ENCODE measurements at regions not wholly inside any gene's neighbourhood (a gene's known extent, or its start where the extent isn't known, plus 50 kb on each side); places are given as distances from the start of the nearest gene placed in this dataset.

DNA sequence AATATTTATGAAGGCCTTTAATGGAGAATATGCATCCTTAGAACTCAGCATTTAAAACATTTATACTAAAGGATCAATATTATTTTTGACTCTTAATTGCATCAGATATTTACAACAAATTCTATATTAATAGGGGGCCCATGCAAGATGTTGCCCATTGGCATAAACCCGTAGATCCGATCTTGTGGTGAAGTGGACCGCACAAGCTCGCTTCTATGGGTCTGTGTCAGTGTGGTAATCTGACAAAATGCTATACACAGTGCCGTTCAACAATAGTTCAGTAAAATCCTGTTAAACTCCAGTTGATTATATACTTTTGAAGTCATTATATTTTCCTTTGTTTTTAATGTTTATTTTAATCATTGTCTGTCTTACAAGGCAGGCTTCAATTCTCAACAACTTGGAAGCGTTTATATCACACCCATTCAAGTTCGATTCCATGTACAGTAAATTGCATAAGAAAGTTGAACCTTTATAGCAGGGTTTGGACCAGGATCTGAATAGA is 809.2 kb downstream of the USP25 start:
- no peak for DNase-seq (ENCODE audit: low read depth)

DNA sequence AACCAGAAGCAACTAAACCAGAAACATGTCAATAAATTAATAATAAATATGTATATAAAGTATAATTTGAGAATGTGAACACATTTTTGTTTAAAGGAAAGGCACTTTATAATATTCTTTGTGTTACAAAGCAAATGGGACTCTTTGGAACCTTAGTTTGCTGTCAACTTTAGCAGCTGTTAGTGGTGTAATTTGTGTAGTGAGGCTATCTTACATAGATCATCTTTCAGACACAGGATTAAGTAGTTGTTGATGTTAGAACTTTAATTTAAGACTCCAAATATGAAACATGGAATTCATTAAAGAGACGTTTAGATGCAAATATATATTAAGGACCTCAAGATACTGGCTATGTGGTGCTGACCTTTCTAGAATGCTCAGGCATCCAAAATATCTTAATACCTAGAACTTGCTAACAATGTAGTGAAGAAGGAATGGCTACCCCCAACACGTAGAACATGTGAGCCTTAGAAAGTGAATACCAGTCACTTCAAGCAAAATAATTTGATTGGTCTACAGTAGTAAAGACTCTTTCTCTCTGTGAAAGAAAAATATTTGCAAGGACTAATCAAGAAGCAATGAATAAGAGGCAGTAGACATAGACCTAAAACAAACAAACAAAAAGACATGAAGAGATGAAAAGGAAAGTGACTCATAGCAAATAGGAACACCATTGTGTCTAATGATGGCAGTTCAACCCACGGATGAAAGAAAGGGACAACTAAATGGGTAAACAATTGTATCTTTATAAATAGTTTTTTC is 811.4 kb downstream of the USP25 start:
- no peak for DNase-seq (ENCODE audit: low read depth)

DNA sequence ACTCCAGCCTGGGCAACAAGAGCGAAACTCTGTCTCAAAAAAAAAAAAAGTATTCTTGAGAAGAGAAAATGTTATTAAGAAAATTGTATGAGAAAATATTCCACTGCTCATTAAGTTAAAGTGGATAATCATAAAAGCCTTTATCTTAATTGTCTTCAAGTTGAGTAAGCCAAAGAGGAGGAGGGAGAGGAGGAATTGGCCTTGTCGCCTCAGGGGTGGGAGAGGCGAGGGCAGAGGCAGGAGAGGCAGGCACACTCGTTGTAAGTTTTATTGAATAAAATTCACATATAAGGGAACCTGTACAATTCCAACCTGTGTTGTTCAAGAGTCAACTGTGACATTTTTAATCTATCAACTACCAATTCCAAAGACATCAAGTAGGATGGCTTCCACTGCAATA is 820.3 kb downstream of the USP25 start:
- DNase-seq (ENCODE audit: low read depth) = no peak

DNA sequence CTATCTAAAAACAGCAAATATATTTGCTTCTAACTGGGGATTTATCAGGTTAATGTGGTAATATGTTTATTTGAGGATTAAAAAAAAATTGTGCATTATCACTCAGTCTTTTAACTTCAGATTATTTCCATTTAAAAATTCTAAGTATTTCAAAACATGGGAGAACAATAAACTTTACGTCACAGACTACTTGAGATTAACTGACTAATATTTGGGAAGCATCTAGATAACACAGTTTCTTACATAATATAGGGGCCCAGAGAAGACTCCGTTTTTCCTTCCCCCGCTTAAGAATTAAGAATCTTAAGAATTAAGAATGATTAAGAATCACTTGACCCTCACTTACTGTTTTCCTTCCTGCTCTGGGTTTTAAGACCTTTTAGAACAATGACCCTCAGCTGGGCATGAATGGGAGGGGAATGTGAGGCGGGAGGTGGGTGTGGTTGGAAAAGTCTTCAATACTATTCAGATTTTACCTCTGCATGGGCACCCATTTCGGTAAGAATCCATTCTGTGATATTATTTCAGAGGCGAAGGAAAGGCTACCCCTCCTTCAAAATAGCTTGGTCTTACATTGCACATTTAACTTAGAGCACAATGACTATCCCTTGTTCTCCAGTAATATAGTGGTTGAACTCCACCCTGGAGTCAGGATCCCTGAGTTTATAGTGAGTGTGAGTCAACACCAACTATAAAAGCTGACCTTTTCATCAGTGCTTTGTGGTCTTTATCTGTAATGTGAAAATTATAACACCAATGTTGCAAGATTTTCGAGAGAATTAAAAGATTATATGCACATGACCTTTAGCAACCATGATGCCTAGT is 821.3 kb downstream of the USP25 start:
- no peak for DNase-seq (ENCODE audit: low read depth)

DNA sequence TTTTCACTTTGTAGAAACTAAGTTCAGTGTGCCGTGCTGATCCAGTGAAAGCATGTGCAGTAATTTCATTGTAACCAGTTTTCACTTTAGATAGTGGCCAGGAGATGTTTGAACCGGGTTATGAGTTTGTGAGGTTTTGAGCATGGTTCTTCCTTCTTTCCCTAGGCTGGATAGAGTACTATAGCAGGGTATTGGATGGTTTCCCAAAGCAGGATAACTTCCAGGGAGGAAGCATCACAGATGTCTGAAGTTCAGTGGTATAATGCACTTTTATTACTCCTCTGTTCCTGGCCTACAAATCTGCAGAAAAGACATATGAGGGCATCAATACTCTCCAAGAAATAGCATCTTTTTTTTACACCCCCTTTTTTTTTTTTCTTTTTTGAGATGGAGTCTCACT is 823.1 kb downstream of the USP25 start:
- no peak for DNase-seq (ENCODE audit: low read depth)

DNA sequence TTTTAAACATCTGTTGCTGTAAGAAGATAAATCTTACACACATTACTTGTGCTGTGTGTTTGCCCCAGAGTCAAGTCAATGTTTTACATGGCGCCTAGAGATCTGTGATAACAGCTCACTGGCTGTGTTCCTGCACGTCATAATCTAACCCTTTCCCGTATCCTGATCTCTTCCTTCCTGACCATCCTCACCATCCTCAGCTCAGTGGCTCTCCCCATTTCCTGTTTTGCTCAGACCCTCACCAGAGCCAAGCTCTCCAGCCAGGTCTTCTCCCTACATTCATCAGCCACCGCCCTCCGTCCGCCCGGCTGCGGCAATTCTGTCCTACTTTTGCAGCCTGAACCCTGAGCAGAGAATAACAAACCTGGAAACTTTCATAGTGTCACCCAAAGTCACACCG is 824.7 kb downstream of the USP25 start:
- DNase-seq (ENCODE audit: low read depth) = no peak

DNA sequence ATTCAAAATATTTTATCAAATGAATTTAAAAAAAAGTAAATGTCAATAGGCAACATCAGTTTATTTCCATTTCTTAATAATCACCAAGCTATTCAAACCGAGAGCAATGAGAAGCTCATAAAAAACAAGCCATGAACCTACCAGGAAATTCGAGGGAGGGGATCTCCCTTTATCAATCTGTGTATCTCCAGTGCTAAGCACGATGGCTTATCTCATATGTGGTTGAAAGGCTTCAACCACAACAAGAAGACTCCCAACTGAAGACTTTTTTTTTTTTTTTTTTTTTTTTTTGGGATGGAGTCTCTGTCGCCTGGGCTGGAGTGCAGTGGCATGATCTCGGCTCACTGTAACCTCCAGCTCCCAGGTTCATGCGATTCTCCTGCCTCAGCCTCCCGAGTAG is 833.3 kb downstream of the USP25 start:
- no peak for DNase-seq (ENCODE audit: low read depth)

DNA sequence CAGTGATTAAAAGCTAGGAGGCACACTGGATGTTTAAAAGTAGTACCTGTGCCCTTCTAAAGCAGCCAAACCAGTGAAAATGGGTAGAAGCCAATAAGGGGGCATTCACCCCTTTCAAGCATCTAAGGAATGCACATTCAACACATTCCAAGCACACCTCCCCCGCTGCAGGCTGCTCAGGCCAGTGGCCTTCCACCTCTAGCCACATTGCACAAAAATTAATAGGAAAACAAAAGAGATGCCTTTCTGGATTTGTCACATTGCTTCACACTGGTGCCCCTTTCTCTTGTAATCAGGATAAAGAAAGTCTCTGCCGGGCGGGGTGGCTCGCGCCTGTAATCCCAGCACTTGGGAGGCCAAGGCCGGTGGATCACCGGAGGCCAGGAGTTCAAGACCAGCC is 834.0 kb downstream of the USP25 start:
- no peak for DNase-seq (ENCODE audit: low read depth)

DNA sequence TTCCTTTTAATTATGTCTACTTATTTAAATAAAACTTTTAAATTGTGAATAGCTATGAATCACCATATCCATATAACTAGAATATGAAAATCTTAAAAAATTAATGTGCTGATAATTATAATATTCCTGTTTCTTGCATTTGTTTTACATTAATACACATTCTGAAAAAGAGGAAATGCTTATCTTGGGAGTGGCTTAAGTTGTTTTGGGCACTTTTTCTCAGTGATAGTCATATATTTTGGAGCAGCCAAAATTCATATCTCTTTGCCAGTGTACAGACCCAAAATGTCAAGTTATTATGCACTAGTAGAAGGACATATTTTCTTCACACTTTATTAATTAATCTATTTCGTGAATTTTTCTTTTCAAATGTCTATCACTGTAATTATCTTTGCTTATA is 838.5 kb downstream of the USP25 start:
- DNase-seq (ENCODE audit: low read depth) = no peak

DNA sequence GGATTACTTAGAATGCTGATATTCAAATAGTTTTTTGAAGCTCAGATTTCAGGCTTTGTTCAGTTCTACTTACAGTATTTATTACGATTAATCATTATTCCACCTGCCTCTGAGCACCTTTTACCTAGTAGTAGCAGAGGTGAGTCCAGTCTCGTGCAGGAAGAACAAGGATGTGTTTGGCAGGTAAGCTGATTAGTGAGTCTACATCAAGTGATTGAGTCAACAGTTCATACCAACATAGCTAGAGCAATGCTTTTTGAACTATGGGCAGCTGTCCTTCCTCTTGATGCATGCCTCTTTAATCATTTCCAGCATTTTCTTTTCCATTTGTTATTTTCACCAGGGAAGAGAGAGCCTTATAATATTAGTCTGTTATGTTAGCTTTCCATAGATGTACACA is 838.9 kb downstream of the USP25 start:
- DNase-seq (ENCODE audit: low read depth) = no peak

DNA sequence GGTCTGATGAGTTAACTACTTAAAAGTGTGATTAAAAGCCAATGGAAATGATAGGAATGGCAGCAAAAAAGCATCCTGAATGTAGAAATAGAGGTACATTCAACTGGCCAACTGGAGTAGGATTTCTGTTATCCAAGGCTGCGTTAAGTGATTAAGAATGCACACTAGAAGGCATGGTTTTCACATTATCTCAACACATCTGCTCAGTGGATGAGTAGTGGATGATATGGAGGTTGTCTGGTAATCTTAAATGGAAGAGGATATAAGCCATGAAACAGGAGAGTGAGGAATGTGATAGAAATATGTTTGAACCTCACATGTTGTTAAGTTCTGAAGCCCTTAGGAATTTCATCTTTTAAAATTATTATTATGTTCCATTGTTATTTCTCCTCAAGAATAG is 839.9 kb downstream of the USP25 start:
- no peak for DNase-seq (ENCODE audit: low read depth)

DNA sequence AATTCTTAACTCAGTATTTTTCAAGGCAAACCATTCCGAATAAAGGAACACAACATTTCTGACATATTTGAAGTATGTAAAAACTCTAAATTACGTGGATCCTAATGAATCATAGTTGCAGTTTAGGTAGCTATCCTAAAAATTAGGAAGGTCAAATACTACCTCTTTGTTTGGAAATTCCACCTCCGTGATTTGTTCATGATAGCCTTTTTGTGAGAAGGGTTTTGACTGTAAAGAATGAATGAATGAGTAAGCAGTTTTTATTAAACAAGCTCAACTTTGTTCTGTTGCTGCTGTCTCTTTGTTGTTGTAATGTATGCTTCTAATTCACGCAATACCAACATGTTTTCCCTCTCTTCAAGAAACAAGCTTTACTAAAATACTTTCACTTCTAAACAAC is 840.4 kb downstream of the USP25 start:
- no peak for DNase-seq (ENCODE audit: low read depth)

DNA sequence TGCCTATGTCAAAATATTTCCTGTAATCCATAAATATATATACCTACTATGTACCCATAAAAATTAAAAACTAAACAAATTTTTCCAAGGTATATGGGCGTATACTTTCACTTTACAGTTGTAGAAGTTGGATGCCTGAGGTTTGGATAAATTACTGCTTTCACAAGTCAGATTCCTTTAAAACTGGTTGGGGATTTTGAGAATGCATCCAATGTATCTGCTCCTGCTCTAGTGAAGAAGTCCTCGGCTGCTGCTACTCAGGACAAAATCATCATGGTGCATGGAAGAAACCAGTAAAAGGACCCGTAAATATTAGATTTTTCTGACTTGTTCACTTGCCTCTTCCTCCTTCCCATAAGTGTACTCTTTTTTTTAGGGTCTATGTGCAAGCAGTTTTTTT is 841.1 kb downstream of the USP25 start:
- DNase-seq (ENCODE audit: low read depth) = no peak

DNA sequence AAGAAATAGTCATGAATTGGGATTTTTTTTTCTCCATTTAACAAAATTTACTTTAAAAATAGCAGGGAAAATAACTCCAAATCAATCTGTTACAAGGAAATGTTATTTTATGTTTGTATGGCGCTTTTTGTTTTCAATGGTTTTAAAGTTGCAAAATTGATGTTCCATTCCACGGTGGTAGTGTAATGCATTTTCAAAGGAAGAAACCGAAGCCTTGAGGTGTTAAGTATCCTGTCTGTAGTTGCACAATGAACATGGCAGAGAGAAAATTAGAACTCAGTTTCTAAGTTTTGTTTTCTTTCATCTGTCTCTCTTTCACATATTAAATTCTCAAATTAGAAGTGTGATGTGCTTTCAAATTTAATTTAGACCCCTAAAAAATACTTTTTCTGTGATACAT is 841.8 kb downstream of the USP25 start:
- no peak for DNase-seq (ENCODE audit: low read depth)

DNA sequence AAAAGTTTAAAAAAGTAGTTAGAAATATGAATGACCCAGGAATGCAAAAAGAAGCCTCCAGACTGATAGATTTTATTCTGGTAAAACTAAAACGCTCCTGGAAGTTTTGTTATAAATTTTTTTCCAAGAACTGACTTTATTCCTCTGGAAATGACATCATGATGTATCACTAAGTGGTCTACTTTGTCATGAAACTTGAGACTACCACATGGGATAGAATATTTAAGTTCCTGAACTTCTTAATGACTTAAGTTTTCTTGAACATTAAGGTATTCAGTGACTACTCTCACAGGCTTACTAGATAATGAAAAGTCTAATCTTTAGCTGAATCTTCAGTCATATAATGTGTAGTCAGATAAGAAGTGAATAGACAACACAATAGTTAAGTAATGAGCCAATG is 842.2 kb downstream of the USP25 start:
- no peak for DNase-seq (ENCODE audit: low read depth)

DNA sequence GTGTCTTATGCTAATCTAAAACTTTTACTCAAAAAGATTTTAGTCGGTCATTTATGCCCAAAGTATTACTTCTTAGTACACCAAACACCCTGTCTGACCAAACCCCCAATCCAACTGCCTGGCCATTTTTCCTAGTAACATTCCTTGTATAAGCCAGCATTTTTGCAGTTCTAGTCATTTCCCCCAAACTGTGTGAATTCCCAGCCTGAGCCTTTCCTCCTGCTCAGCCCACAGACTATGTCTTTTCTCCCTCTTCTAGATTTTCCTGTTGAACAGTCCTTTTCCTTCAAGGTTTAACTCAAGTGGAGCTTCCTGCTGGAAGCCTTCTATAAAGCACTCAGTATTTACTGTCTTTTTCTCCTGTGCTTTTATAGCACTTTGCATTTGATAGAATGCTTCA is 843.8 kb downstream of the USP25 start:
- DNase-seq (ENCODE audit: low read depth) = no peak

DNA sequence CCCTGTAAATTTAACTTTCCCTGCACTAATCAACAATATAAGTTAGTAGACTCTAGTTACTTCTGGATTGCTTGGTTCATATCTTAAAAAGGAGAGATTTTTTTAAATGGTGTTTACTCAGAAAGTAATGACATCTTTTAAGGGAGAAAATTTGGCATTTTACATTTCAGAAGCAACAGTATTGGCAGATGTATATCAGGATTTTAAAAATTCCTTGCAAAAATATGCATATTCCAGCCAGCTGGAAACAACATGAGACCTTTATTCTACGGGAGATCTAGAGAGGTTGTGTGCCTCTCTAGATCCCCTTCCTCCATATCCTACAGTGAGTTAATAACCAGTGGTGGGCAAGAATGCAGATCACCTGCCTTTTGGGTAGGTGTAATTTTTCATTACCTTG is 848.2 kb downstream of the USP25 start:
- no peak for DNase-seq (ENCODE audit: low read depth)

DNA sequence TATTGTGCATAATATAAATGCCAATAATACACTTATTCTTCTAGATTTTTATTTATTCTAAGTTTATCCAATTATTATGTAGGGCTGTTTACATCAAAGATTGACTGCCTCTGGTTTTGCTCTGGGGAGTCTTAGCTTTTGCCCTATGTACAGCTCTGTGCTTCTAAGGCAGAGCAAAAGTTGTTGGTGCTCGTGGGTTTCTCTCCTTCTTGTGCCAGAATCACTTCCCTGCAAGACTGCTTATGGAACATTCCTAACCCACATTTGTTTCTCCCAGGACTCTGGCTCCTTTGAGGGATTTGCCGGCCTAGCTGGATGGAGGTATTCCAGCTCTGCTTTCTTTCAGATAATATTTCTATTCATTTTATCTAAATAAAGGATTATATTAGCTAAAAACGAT is 849.1 kb downstream of the USP25 start:
- DNase-seq (ENCODE audit: low read depth) = no peak

DNA sequence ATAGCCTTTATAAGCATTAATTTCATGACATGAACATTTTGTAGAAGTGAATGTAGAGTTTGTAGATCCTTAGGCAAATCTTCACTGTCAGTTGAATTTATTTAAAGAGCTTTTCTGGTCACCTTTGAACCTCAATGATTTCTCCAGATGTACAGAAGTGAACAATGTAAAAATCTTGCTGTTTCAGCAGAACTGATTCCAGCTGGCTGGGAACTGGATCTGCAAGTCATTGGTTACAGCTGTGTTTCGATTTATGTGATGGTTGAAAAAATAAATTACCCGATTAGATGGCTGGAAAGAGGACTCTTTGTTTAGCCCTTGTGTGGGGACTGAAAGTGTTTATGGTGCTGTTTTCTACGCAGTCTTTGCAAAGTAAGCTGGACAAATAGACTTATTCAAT is 849.8 kb downstream of the USP25 start:
- DNase-seq (ENCODE audit: low read depth) = no peak

DNA sequence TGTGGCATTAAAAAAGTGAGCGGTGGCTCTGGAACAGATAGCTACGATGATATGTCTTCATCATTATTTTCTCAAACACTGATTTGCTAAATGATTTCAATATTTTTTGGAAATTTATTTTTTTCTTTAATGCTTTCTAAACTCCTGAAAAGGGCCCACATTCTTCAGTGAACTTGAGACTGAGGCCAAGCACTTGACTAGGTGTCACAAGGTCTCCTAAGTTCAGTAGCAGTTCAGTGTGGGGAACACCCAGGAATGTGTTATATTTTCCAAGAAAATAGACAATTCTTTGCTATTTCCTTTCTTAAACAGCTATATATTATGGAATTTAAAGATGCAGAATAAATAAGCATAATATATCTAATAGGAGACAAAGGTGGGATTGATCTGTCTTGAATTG is 850.9 kb downstream of the USP25 start:
- DNase-seq (ENCODE audit: low read depth) = no peak

DNA sequence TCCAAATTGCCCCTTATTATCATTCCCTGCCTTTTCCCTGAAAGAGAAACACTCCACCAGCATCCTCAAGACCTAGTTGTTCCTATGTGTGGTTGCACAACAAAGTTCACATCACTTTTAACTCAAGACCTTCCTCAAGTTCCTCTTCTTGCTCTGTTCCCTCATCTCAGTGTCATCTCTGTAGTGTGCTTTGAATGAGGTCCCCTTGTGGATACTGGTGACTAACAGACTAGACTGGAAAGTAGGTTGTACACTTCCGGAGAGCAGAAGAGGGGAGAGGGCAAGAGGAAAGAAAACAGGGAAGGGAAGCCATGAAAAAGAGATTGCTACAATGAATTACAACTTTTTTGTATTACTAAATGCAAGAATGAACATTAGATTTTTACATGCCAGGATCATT is 853.8 kb downstream of the USP25 start:
- DNase-seq (ENCODE audit: low read depth) = no peak

DNA sequence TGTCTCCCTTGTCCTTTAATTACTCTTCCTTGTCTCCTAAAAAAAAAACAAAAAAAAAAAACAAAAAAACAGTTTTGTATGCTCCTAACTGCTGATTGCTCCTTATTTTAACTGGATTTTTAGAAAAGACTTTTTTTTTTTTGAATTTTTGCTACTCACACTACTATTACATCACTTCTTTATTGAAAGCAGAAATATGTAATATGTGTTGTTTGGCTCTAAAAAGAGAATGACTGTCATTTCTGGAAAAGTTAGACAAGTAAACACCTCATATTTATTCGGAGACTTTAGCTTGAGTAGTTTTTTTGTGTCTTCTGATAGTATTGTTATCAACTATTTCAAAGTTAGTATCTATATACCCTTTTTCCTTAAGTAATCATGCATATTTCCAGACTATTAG is 855.0 kb downstream of the USP25 start:
- DNase-seq (ENCODE audit: low read depth) = no peak

DNA sequence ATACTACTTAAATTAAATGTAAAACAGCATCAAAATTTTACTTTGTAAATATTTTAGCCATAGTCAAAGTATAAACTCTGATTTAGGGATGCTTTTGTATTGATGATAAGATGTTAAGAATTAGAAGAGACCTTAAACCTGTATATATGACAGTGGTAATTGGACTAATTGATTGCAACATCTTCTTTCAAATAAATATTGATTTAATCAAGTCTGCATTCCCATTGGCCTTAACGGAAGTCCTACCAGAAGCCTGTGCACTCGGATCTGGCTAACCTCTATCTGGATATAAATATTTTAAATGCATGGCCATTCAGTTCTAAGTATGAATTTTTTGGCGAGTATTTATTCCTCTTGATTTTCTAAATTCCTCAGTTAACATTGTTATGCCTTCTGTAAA is 856.1 kb downstream of the USP25 start:
- DNase-seq (ENCODE audit: low read depth) = no peak

DNA sequence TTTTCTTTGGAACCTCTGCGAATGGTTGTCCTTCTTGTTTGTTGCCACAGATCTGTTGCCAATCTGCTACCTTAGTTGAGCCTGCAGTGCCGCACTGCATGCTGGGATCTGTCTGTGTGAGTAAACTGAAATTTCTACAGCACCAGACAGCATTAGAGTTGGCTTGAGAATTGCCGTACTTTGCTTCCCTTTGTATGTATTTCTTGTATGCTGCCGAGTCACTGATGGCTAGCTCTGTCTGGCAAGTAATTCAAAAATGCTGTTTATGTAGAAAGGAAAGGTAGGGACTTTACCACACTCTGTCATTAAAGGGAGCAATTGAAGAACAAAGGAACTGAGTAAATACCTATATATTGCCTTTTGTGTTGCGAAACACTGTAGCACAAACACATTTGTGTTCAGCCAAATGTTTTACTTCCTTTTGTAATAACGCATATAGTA is 857.4 kb downstream of the USP25 start:
- DNase-seq (ENCODE audit: low read depth) = no peak

All from activated T-helper 9 cell treated with anti-CD3 and anti-CD28 coated beads, Interleukin-2, amount 50 U/mL, for 16 hours (primary cell).